MM.1S (cell line): ENCODE measurements at regions not wholly inside any gene's neighbourhood (a gene's known extent, or its start where the extent isn't known, plus 50 kb on each side); places are given as distances from the start of the nearest gene placed in this dataset.

ENCODE experiments used
- CTCF ChIP-seq: fragments of 300-600 bp; sonication (generic); IDR thresholded peaks from 2 replicates; pipeline ENCODE4 v1.5.1; 2016; ENCODE audit warnings: antibody characterized with exemption, low read length, mixed read lengths
- EZH2 ChIP-seq: fragments of 300-600 bp; sonication (generic); optimal IDR thresholded peaks from 2 replicates; pipeline ENCODE3; 2017; ENCODE audit warnings: low read depth, mild to moderate bottlenecking, antibody characterized with exemption, low read length, mixed read lengths
- EZH2phosphoT487 ChIP-seq: fragments of 300-600 bp; sonication (generic); IDR thresholded peaks from 2 replicates; pipeline ENCODE4 v1.6.1; 2018; ENCODE audit warnings: antibody characterized with exemption, low read length

DNA sequence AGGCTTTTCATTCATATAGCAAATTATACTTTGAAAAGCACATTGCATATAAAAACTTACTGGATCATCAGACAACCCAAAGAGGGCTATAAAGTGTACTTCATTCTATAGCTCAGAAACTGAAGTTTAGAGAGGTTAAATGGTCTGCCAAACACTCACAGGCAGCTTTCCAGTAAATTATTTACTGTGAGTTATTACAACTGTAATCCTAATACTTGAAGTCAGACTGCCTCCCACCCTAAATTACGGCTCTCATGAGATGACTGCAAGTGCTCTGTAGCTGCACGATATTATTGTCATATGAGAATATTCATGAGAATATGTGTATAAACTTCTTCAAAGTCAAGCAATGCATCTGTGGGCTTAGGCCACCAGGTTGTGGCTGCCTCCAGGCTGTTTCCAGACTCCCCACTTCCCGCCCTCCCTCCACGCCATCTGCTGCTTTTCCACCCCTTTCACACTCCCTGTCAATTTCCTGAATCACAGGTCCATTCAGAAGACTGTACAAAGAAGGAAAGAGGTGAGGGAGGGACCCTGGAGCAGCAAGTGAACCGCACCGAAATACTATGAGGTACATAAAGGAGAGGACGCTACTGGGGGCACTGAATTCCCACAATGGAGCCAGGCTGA lies 111.1 kb upstream of the SPOPL start:
- TF ChIP-seq CTCF, result no peak
- no peak for TF ChIP-seq EZH2
- no peak for TF ChIP-seq EZH2phosphoT487
